IMR-90 (cell line): ENCODE measurements at regions not wholly inside any gene's neighbourhood (a gene's known extent, or its start where the extent isn't known, plus 50 kb on each side); places are given as distances from the start of the nearest gene placed in this dataset.

Source experiments
- BHLHE40 ChIP-seq: fragments of 150-350 bp; IDR thresholded peaks from 2 replicates; pipeline ENCODE4 v1.6.1; 2016; ENCODE audit warnings: mild to moderate bottlenecking, low read depth, low read length
- CEBPB ChIP-seq: IDR thresholded peaks from 2 replicates; pipeline ENCODE4 v1.6.1; 2012; ENCODE audit warnings: low read depth, low read length, improper control_type of control experiment
- CHD1 ChIP-seq: IDR thresholded peaks from 2 replicates; pipeline ENCODE4 v1.6.1; 2012; ENCODE audit warnings: low read depth, low read length, improper control_type of control experiment
- FOS ChIP-seq: fragments of 150-350 bp; IDR thresholded peaks from 2 replicates; pipeline ENCODE4 v1.6.1; 2016; ENCODE audit warnings: low read depth, low read length
- MAZ ChIP-seq: IDR thresholded peaks from 2 replicates; pipeline ENCODE4 v1.6.1; 2012; ENCODE audit warnings: low read depth, mild to moderate bottlenecking, low read length, improper control_type of control experiment, moderate library complexity, borderline replicate concordance
- MXI1 ChIP-seq: IDR thresholded peaks from 2 replicates; pipeline ENCODE4 v1.6.1; 2012; ENCODE audit warnings: low read depth, mild to moderate bottlenecking, low read length, moderate library complexity, borderline replicate concordance
- POLR2A ChIP-seq: IDR thresholded peaks from 2 replicates; pipeline ENCODE4 v1.6.1; 2012; ENCODE audit warnings: mild to moderate bottlenecking, low read depth, low read length
- RAD21 ChIP-seq: IDR thresholded peaks from 2 replicates; pipeline ENCODE4 v1.6.1; 2012; ENCODE audit warnings: low read length, improper control_type of control experiment
- RFX5 ChIP-seq: IDR thresholded peaks from 2 replicates; pipeline ENCODE4 v1.8.0; 2012; ENCODE audit warnings: low read depth, mild to moderate bottlenecking, low read length, moderate library complexity
- SMC3 ChIP-seq: fragments of 150-350 bp; IDR thresholded peaks from 2 replicates; pipeline ENCODE4 v1.6.1; 2016; ENCODE audit warnings: low read depth, mild to moderate bottlenecking, antibody characterized with exemption, low read length, moderate library complexity
- TF ChIP-seq, protein P1 (sequence below): conservative IDR thresholded peaks from 2 replicates; pipeline ENCODE4 v1.5.1; 2012; ENCODE audit warnings: mild to moderate bottlenecking, low read depth, low read length, improper control_type of control experiment

DNA sequence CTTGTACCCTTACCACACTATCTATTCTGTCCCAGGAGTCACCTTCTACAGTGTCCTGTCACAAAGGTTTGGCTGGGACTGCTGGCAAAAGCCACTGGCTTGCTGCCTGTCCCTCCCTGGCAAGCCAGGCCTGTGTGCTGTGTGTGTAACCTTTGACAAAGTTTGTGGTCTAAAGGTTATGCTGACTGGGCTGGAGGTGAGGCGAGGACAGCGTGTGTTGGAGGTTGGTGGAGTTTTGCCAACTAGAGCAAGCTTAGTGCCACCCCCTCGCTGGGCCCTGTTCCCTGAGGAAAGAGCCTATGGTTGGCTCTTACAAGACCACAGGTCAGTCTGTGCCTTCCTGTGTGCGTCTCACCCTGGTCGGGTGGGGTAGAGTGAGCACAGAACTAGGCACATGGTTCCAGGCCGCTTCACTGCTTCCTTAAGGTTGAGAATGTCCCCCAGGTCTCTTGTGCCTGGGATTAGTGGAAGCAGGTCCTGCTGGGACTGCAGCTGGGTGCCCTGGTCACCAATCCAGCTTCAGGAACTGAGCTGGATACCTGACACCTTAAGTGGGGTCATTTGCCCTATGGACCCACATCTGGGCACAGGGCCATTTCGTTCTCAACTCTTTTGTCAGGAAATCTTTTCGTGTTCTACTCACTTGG lies 152.2 kb downstream of the GADD45G start:
- TF ChIP-seq, protein P1, sequence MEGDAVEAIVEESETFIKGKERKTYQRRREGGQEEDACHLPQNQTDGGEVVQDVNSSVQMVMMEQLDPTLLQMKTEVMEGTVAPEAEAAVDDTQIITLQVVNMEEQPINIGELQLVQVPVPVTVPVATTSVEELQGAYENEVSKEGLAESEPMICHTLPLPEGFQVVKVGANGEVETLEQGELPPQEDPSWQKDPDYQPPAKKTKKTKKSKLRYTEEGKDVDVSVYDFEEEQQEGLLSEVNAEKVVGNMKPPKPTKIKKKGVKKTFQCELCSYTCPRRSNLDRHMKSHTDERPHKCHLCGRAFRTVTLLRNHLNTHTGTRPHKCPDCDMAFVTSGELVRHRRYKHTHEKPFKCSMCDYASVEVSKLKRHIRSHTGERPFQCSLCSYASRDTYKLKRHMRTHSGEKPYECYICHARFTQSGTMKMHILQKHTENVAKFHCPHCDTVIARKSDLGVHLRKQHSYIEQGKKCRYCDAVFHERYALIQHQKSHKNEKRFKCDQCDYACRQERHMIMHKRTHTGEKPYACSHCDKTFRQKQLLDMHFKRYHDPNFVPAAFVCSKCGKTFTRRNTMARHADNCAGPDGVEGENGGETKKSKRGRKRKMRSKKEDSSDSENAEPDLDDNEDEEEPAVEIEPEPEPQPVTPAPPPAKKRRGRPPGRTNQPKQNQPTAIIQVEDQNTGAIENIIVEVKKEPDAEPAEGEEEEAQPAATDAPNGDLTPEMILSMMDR: no peak
- no peak for TF ChIP-seq POLR2A
- no peak for TF ChIP-seq CEBPB
- TF ChIP-seq RFX5: no peak
- no peak for TF ChIP-seq BHLHE40
- TF ChIP-seq FOS: no peak
- no peak for TF ChIP-seq MXI1
- no peak for TF ChIP-seq RAD21
- no peak for TF ChIP-seq SMC3
- no peak for TF ChIP-seq CHD1
- TF ChIP-seq MAZ: no peak
